Parathyroid adenoma (tissue), 2 donors: ENCODE measurements at regions not wholly inside any gene's neighbourhood (a gene's known extent, or its start where the extent isn't known, plus 50 kb on each side); places are given as distances from the start of the nearest gene placed in this dataset.

Experiments used
- H2AFZ ChIP-seq: fragments of 300-600 bp; sonication (generic); one replicate; pipeline ENCODE4 v1.7.0; 2017; ENCODE audit warnings: antibody characterized with exemption, mild to moderate bottlenecking
- H3K27ac ChIP-seq: fragments of 300-600 bp; sonication (generic); one replicate; pipeline ENCODE4 v1.7.0; 2017
- H3K27me3 ChIP-seq: fragments of 300-600 bp; sonication (generic); one replicate; pipeline ENCODE4 v1.7.0; 2017; ENCODE audit warnings: low read length; ENCODE audit not compliant: control insufficient read depth, insufficient read depth
- H3K36me3 ChIP-seq: fragments of 300-600 bp; sonication (generic); one replicate; pipeline ENCODE4 v1.7.0; 2017; ENCODE audit warnings: low read length; ENCODE audit not compliant: control insufficient read depth, insufficient read depth
- H3K4me1 ChIP-seq: fragments of 300-600 bp; sonication (generic); one replicate; pipeline ENCODE4 v1.7.0; 2017; ENCODE audit warnings: control low read depth
- H3K4me2 ChIP-seq: fragments of 300-600 bp; sonication (generic); one replicate; pipeline ENCODE4 v1.7.0; 2017; ENCODE audit warnings: low read length
- H3K4me3 ChIP-seq: fragments of 300-600 bp; sonication (generic); one replicate; pipeline ENCODE4 v1.7.0; 2017; ENCODE audit warnings: low read depth, low read length
- H3K79me2 ChIP-seq: fragments of 300-600 bp; sonication (generic); one replicate; pipeline ENCODE4 v1.7.0; 2017; ENCODE audit warnings: control low read depth
- H3K9ac ChIP-seq: fragments of 300-600 bp; sonication (generic); one replicate; pipeline ENCODE4 v1.7.0; 2017; ENCODE audit warnings: mild to moderate bottlenecking
- H3K9me3 ChIP-seq: fragments of 300-600 bp; sonication (generic); one replicate; pipeline ENCODE4 v1.7.0; 2017; ENCODE audit warnings: low read length; ENCODE audit not compliant: control insufficient read depth
- CTCF ChIP-seq: fragments of 300-600 bp; sonication (generic); IDR thresholded peaks from one replicate; pipeline ENCODE4 v1.7.0; 2017; ENCODE audit warnings: antibody characterized with exemption, mild to moderate bottlenecking
- donor health status: primary hyperparathyroidism.

DNA sequence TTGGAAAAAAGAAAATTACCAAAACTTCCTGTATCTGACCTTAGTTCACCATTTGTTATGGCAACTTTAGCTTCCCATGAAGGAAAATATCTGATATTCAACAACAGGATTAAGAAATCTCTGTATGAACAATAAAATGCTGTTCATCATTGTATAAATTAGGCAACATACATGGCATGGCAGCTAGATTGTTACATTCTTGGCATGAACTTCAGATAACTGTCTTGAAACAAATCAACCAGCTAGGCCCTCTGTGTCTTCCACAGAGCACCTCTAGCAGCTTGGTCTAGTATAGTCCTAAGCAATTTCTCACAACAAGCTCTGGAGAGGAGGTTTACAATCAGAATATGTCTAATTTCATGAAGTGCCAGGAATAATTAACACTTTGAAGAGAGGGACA, 105.4 kb upstream of the PCDH7 start:
- H2AFZ ChIP-seq = no peak overlapping the region
- no peaks in the 10 kb centered on the region for H3K9me3 ChIP-seq
- H3K4me3 ChIP-seq = no peak overlapping the region
- H3K9ac ChIP-seq = no peak overlapping the region
- no peak for TF ChIP-seq CTCF
- H3K4me2 ChIP-seq = no peak overlapping the region
- no peaks in the 10 kb centered on the region for H3K4me1 ChIP-seq
- no peak overlapping the region for H3K27ac ChIP-seq
- no peaks in the 10 kb centered on the region for H3K79me2 ChIP-seq
- H3K27me3 ChIP-seq = no peaks in the 10 kb centered on the region
- H3K36me3 ChIP-seq = no peaks in the 10 kb centered on the region

DNA sequence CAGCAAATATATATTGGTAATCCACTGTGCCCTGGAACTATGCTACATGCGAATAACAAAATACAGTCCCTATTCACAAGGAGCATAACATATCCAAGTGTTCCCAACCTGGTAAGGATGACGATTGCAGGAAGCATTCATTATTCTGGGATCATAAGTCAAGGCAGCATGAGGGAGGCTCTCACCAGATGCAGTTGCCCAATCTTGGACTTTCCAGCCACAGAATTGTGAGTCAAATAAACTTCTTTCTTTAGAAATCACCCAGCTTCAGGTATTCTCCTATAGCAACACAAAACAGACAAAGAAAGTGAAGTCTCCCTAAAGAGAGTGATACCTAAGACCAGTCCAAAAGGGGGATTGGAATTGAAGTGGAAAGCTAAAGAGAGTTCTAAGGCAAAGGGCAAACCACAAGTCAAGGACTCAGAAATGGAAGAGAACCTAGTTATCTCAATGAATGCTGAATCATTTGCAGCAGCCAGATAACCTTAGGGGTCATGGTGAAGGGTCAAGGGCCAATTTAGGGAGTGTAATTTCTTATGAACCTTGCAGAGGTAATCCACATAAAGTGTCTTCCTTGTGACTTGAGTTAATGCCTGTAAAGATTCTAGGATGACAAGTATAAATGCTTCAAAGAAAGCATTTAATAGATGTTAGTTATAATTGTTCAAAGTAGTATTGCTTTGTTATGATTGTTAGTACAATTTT, 103.1 kb upstream of the PCDH7 start:
- no peak for TF ChIP-seq CTCF
- H3K36me3 ChIP-seq = no peaks in the 10 kb centered on the region

GRCh38 chr4:30617836-30618235, 102.3 kb upstream of the PCDH7 start:
- H3K4me1 ChIP-seq = no peaks in the 10 kb centered on the region
- no peak overlapping the region for H3K4me3 ChIP-seq
- H3K79me2 ChIP-seq = no peaks in the 10 kb centered on the region
- no peak overlapping the region for H3K27ac ChIP-seq
- no peaks in the 10 kb centered on the region for H3K9me3 ChIP-seq
- no peak overlapping the region for H2AFZ ChIP-seq
- no peak overlapping the region for H3K9ac ChIP-seq
- H3K36me3 ChIP-seq = no peaks in the 10 kb centered on the region
- H3K27me3 ChIP-seq = no peaks in the 10 kb centered on the region
- no peak overlapping the region for H3K4me2 ChIP-seq
- TF ChIP-seq CTCF = no peak

More for the DNA sequence above, 103.1 kb upstream of the PCDH7 start:
- no peaks in the 10 kb centered on the region for H3K4me1 ChIP-seq
- H3K79me2 ChIP-seq = no peaks in the 10 kb centered on the region
- no peak overlapping the region for H3K4me2 ChIP-seq
- no peaks in the 10 kb centered on the region for H3K27me3 ChIP-seq
- no peak overlapping the region for H3K4me3 ChIP-seq
- H3K9ac ChIP-seq = no peak overlapping the region
- no peak overlapping the region for H3K27ac ChIP-seq
- H2AFZ ChIP-seq = no peak overlapping the region
- H3K9me3 ChIP-seq = no peaks in the 10 kb centered on the region

DNA sequence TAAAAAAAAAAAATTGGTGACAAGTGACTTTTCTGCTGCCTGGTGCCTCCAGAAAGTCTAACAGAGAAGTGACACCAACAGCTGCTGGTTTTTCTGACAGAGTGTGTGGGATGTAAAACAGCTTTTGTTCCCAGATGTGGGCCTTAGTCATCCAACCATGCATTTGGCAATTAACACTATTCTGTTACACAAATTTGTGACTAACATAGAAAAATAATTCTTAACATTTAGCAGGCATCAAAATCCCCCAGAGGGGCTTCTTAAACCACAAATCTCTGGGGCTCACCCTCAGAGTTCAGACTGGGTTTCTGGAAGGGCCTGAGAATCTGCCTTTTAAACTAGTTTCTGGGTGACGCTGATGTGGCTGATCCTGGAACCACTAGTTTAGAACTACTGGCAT, 100.5 kb upstream of the PCDH7 start:
- H3K4me3 ChIP-seq = no peak overlapping the region
- no peaks in the 10 kb centered on the region for H3K4me1 ChIP-seq
- no peak overlapping the region for H3K9ac ChIP-seq
- H3K36me3 ChIP-seq = no peaks in the 10 kb centered on the region
- H3K9me3 ChIP-seq = no peaks in the 10 kb centered on the region
- H3K79me2 ChIP-seq = no peaks in the 10 kb centered on the region
- TF ChIP-seq CTCF = no peak
- H3K27me3 ChIP-seq = no peaks in the 10 kb centered on the region
- H2AFZ ChIP-seq = no peak overlapping the region
- H3K4me2 ChIP-seq = no peak overlapping the region
- no peak overlapping the region for H3K27ac ChIP-seq

DNA sequence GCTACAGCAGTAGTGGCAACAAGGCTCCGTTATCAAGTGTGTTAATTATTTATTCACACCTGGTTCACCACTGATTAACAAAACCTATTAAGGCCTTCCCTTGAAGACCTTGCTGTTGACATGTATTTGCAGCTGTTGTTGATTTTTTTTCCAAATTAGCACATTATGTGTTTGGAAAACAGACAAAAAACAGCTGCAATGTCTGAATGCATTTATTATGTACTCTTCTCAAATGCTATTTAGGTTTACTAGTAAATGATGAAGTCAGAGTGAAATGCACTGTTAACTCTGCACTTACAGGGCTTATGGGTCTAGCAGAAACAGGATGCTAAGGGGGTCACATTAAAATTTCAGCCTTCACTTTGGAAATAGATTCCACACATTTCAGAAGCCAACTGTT, 99.5 kb upstream of the PCDH7 start:
- Histone ChIP-seq H3K27me3 (no peaks in the 10 kb centered on the region), H3K4me2 (no peak overlapping the region), H3K36me3 (no peaks in the 10 kb centered on the region), H3K27ac (no peak overlapping the region), H3K79me2 (no peaks in the 10 kb centered on the region), H3K4me1 (no peaks in the 10 kb centered on the region), H3K9ac (no peak overlapping the region), H3K9me3 (no peaks in the 10 kb centered on the region), H3K4me3 (no peak overlapping the region), H2AFZ (no peak overlapping the region)
- TF ChIP-seq CTCF = no peak
